ENCODE measurements at regions not wholly inside any gene's neighbourhood (a gene's known extent, or its start where the extent isn't known, plus 50 kb on each side); places are given as distances from the start of the nearest gene placed in this dataset.

GRCh38 chr6:21518317-21518716, 75.2 kb upstream of the SOX4 start:
- no peak for TF ChIP-seq CTCF (IDR thresholded peaks at IDR 0.05; ENCODE audit: borderline replicate concordance, extremely low read depth, low read length, poor library complexity, severe bottlenecking)
- TF ChIP-seq EZH2 (IDR thresholded peaks at IDR 0.05; ENCODE audit: borderline replicate concordance, low read depth, low read length, severe bottlenecking), result no peak

Data from DND-41 (cell line).